ENCODE measurements at regions not wholly inside any gene's neighbourhood (a gene's known extent, or its start where the extent isn't known, plus 50 kb on each side); places are given as distances from the start of the nearest gene placed in this dataset.

- H3K27me3 Mint-ChIP-seq (ENCODE audit: low read depth) = no peaks in the 10 kb centered on the region
- peak overlapping the region; percentile 81 for H3K27ac Mint-ChIP-seq
- peaks cover 12% of the 10 kb centered on the region for H3K36me3 Mint-ChIP-seq (ENCODE audit: low read depth)
- H3K4me3 Mint-ChIP-seq = peak overlapping the region; percentile 57
- no peaks in the 10 kb centered on the region for H3K9me3 Mint-ChIP-seq
- peaks cover 58% of the 10 kb centered on the region for H3K4me1 Mint-ChIP-seq (ENCODE audit: low read depth)
Observed at GRCh38 chr12:12017135-12017581, 53.6 kb upstream of the BCL2L14 start.

- Mint-ChIP-seq H3K36me3 (ENCODE audit: low read depth) (peaks cover 5% of the 10 kb centered on the region), H3K9me3 (no peaks in the 10 kb centered on the region), H3K27ac (peak overlapping the region; percentile 51), H3K4me1 (ENCODE audit: low read depth) (peaks cover 56% of the 10 kb centered on the region), H3K4me3 (no peak overlapping the region), H3K27me3 (ENCODE audit: low read depth) (no peaks in the 10 kb centered on the region)
Observed at GRCh38 chr12:12017798-12018197, 52.9 kb upstream of the BCL2L14 start.

GRCh38 chr12:12018454-12018853 lies 52.3 kb upstream of the BCL2L14 start:
- Mint-ChIP-seq H3K27ac (peak overlapping the region; percentile 32), H3K36me3 (ENCODE audit: low read depth) (peaks cover 2% of the 10 kb centered on the region), H3K4me1 (ENCODE audit: low read depth) (peaks cover 58% of the 10 kb centered on the region), H3K9me3 (no peaks in the 10 kb centered on the region), H3K4me3 (no peak overlapping the region), H3K27me3 (ENCODE audit: low read depth) (no peaks in the 10 kb centered on the region)

GRCh38 chr12:12019881-12020280 lies 50.9 kb upstream of the BCL2L14 start:
- Mint-ChIP-seq H3K4me1 (ENCODE audit: low read depth) (peaks cover 60% of the 10 kb centered on the region), H3K4me3 (no peak overlapping the region), H3K36me3 (ENCODE audit: low read depth) (peaks cover 2% of the 10 kb centered on the region), H3K9me3 (no peaks in the 10 kb centered on the region), H3K27ac (no peak overlapping the region), H3K27me3 (ENCODE audit: low read depth) (no peaks in the 10 kb centered on the region)

GRCh38 chr12:12020762-12021161 lies 50.0 kb upstream of the BCL2L14 start:
- peaks cover 60% of the 10 kb centered on the region for H3K4me1 Mint-ChIP-seq (ENCODE audit: low read depth)
- H3K36me3 Mint-ChIP-seq (ENCODE audit: low read depth) = peaks cover 6% of the 10 kb centered on the region
- H3K27me3 Mint-ChIP-seq (ENCODE audit: low read depth) = no peaks in the 10 kb centered on the region
- no peak overlapping the region for H3K27ac Mint-ChIP-seq
- H3K9me3 Mint-ChIP-seq = peaks cover 3% of the 10 kb centered on the region
- no peak overlapping the region for H3K4me3 Mint-ChIP-seq

Measured in T-helper 1 cell treated with Interleukin-12 subunit alpha and Interleukin-12 subunit beta and Interleukin-4 antibody, amounts not matched to agents 30 μg/mL and 1 μg/mL, for 36 hours (primary cell).